ENCODE measurements at regions not wholly inside any gene's neighbourhood (a gene's known extent, or its start where the extent isn't known, plus 50 kb on each side); places are given as distances from the start of the nearest gene placed in this dataset.

DNA sequence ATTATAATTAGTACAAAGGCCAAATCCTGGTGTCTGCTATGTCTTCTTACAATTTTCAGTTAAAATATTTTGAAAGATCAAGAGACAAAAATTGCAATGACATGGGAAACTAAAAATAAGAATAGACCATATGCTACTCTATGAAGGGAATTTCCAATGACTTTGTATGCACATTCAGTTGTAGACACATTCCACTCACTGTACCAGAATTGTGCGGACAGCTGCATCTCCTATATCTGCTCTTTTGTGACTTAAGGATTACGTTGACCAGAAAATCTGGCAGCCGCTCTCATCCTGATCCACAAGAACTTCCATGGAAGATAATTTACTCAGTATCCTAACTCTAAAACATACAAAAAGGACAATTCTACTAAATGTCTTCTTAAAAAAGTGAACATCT, 493.9 kb upstream of the KCNMB2 start:
- no peak for DNase-seq

GRCh38 chr3:178043084-178043483, 493.2 kb upstream of the KCNMB2 start:
- DNase-seq, result no peak

GRCh38 chr3:178044320-178044719, 491.9 kb upstream of the KCNMB2 start:
- no peak for DNase-seq

GRCh38 chr3:178047496-178047895, 488.7 kb upstream of the KCNMB2 start:
- no peak for DNase-seq

DNA sequence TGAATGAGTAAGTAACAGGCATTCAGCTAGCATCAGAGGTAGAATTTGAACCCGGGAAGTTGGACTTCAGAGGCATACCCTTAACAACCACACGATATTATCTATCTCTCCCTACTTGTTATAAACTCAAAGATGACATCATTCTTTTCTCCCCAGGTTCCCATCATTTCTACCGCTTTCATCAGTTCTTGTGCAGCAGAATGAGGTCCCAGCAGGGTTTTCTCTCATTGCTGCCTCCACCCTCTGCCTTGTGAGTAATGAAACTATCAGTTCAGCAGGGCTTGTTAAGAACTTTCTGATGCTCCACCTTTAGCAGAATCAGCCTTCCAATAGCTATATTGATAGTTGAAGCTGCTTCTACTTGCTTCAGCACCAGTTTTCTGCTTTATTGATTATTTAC, 487.5 kb upstream of the KCNMB2 start:
- DNase-seq, result no peak

DNA sequence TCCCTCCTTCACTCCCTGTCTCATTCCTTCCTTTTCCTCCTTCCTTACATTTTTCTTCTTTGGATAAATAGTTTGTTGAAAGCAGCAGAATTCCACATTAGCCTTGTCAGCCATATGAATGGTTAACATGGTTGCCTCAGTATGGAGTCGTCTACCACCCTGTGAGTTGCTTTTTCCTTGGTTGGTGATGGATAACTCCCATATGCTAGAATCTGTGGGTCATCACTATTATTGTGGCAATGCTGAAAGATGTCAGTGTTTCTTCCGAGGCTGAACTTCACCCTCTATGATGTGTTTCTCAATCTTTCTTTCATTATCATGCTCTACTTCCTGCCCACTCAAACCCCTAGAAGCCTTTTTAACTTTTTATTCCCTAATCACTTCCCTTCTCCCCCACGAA, 481.8 kb upstream of the KCNMB2 start:
- DNase-seq, result no peak

- no peak for DNase-seq
These were observed 480.3 kb upstream of the KCNMB2 start for GRCh38 chr3:178055939-178056338.

DNA sequence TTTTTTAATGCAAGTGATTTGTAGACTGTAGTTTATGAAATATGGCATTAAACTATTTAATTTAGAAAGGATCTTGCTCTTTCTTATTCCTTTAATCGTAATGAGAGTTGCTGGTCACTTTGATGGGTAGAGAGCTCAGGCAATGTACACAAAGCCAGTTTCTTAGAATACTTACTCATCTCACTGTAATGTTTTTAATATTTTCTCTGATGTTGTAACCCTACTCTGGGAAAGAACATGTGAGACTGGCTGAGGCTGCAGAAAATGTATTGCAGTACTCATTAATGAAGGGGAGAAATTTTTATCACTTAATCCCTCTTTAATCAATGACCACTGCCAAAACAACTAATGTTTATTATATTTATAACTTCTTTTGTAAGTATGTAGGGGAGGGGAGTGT, 479.4 kb upstream of the KCNMB2 start:
- no peak for DNase-seq

DNA sequence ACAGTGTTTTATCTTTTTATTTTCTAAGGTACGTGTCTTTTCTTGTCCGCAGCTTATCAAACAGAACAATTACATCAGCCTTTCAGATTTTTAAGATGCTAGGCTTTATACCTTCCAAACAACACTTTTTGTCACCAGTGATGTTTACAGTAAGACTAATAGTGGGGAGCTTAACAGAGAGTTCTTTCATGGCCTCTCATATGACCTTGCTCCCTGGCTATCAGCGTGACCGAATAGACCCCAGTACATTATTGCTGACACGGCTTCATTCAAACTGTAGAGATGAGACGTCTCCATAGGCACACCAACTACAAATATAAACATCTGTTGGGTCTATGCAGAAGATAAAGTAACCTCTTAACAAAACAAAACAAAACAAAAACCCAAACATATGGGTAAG, 477.6 kb upstream of the KCNMB2 start:
- no peak for DNase-seq

- DNase-seq, result no peak
These were observed 477.1 kb upstream of the KCNMB2 start for GRCh38 chr3:178059119-178059518.

DNA sequence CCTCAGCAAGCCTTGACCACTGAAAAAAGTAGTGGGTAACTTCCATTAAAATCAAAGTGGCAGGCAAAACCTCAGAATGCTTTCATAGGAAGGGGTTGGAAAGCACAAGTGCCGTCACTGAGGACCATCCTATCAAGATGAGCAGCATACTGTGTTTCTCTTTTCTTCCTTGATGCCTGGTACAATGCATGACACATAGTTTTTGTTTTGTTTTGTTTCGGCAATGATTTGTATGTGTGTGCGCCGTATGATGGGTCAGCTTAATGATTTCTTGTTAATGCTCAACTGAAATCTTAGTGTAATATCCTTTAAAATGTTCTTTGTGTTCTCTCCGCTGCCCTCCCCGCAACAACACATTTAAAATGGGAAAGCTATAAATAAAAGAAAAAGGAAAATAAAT, 476.4 kb upstream of the KCNMB2 start:
- no peak for DNase-seq

DNA sequence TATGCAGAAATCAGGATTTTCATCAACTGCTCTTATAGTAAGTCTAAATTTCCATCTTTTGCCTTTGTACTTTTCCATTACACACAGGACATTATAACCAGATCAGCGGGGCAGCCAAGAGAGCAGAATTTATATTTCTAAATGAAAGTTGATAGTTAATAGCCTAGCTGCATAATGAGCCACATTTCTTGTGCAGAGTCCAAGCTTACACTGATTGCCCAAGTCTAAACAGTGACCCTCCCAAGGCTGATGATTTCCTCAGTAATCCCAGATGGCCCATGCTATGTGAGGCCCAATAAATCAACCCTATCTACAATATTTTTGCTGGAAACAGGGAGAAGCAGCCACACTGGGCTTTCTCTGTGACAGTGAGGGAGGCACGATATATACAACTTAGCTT, 475.8 kb upstream of the KCNMB2 start:
- DNase-seq, result no peak

- DNase-seq, result no peak
These were observed 474.1 kb upstream of the KCNMB2 start for GRCh38 chr3:178062126-178062525.

DNA sequence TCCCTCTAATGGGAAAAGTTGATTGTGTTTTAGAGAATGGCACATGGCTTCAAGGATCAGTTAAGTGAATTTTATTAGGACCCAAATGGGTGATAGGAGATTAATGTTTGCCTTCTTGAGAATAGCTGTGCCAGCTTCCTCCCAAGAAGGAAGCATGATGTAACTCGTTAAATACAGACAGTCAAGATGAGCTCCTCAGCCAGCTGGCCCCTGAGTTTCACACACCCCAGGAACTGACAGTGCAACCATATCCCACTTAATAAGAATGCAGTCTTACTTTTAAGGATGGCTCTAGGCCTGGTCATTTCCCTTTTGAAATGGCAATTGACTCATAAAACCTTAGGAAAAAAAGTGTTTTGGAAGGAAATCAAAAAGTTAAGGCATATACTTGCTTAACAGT, 472.8 kb upstream of the KCNMB2 start:
- no peak for DNase-seq

DNA sequence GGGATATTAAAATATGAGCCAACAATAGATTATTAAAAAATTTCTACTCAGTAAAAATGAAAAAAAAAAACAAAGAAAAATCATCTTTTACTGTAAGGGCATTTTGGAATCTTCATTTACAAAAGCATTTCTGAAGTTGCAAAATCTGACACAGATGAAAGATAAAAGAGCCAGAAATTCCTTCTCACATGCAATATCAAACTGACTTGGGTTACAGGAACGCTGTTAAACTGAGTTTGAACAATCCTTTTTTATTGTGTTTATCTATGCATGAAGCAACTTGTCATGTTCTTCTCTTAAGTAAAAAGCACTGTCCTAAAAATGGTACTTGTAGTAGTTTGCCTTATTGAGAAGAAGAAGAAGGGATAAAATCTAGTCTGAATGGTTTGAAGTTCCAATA, 468.5 kb upstream of the KCNMB2 start:
- DNase-seq, result no peak

DNA sequence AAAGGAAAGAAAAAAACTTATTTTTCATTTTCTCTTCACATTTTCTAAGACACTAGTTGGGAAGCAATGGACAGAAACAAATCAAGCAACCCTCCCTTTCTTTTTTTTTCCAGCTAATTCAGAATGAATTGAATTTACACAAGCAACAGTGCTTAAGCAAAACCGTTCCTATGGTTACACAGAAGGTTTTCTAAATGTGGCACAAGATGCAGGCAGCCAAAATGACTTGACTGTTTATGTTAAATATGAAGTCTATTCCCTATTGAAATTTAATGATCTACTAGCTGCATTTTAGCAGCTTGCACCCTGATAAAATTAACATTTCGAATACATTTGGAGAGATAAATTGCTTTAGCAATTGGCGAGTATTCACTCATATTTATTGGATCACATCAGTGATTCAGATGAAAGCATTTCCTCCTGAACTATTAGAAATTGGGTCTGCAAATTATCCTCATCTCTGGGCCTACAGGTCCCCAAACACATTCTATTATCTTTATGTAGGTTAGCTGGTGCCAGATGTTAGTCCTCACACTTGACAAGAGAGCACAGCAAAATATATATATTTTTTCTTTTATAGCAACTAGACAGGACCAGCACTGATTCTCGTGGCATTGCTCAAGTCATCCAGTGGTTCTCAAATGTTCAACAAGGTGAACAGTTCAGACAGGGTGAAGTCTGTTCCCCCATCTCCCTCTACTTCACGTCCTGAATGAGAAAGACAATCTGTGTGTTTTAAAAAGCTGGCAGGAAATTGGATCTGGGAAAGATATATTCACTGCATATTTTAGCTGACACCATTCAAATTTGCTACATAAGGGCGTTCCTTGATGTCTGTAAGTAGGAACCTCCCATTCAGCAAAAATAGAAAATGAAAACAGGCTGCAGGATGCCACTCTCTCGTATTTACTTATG, 463.6 kb upstream of the KCNMB2 start:
- no peak for DNase-seq

GRCh38 chr3:178073366-178073765, 462.9 kb upstream of the KCNMB2 start:
- DNase-seq, result no peak

GRCh38 chr3:178075344-178075743, 460.9 kb upstream of the KCNMB2 start:
- no peak for DNase-seq

DNA sequence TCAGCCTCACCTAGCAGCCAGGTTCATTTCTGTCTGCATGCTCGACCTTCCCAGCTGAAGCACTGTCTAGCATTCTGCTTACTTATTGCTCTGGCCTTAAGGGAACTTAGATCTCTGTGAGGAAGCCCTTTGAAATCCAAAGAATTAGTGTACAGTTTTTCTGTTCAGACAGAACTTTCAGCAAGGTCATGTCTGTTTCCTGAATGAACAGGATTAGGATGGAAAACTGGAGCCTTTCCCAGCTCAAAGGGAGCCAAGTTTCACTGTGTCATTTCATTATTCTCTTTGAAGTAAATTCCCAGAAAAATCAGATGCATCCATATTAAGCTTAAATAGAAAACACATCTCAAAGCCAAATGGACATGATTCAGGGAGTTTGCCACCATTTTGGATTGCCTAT, 457.3 kb upstream of the KCNMB2 start:
- DNase-seq, result no peak

GRCh38 chr3:178079966-178080365, 456.3 kb upstream of the KCNMB2 start:
- DNase-seq, result no peak

GRCh38 chr3:178082326-178082906, 453.8 kb upstream of the KCNMB2 start:
- DNase-seq, result no peak

- DNase-seq, result peak; percentile 83
These were observed 452.1 kb upstream of the KCNMB2 start for GRCh38 chr3:178083906-178084866.
